NCI-H226 (cell line): ENCODE measurements at regions not wholly inside any gene's neighbourhood (a gene's known extent, or its start where the extent isn't known, plus 50 kb on each side); places are given as distances from the start of the nearest gene placed in this dataset.
"Not testable (repeated sequence)": the region's sequence is repeated elsewhere in the genome, so short reads cannot be mapped to it uniquely, and the experiment has no call there.

Experiments used
- DNase-seq: peaks from one replicate; pipeline ENCODE4 v3.0.0-alpha.2; 2015

- DNase-seq = no peak
Measured at GRCh38 chr20:48461091-48461734, 366.6 kb downstream of the PREX1 start.

- DNase-seq = no peak
Measured at GRCh38 chr20:48460681-48461080, 367.1 kb downstream of the PREX1 start.

GRCh38 chr20:48459722-48460395, 367.9 kb downstream of the PREX1 start:
- DNase-seq = no peak

GRCh38 chr20:48458601-48459385, 369.0 kb downstream of the PREX1 start:
- DNase-seq = no peak

GRCh38 chr20:48458003-48458377, 369.8 kb downstream of the PREX1 start:
- no peak for DNase-seq

GRCh38 chr20:48457193-48458002, 370.4 kb downstream of the PREX1 start:
- DNase-seq = no peak

- DNase-seq = no peak
Measured at GRCh38 chr20:48456366-48457192, 371.2 kb downstream of the PREX1 start.

GRCh38 chr20:48455651-48456365, 372.0 kb downstream of the PREX1 start:
- DNase-seq = no peak

- DNase-seq = no peak
Measured at GRCh38 chr20:48454671-48455490, 372.9 kb downstream of the PREX1 start.

- DNase-seq = no peak
Measured at GRCh38 chr20:48453477-48454093, 374.2 kb downstream of the PREX1 start.

- no peak for DNase-seq
Measured at GRCh38 chr20:48451401-48451800, 376.4 kb downstream of the PREX1 start.

GRCh38 chr20:48448666-48449600, 378.9 kb downstream of the PREX1 start:
- no peak for DNase-seq

GRCh38 chr20:48447456-48447855, 380.3 kb downstream of the PREX1 start:
- DNase-seq = no peak

- DNase-seq = no peak
Measured at GRCh38 chr20:48445827-48446226, 382.0 kb downstream of the PREX1 start.

- no peak for DNase-seq
Measured at GRCh38 chr20:48444249-48444648, 383.6 kb downstream of the PREX1 start.

- no peak for DNase-seq
Measured at GRCh38 chr20:48440916-48441315, 386.9 kb downstream of the PREX1 start.

- not testable (repeated sequence) for DNase-seq
Measured at GRCh38 chr20:48440261-48440660, 387.5 kb downstream of the PREX1 start.

- no peak for DNase-seq
Measured at GRCh38 chr20:48437146-48437545, 390.7 kb downstream of the PREX1 start.

GRCh38 chr20:48436609-48437008, 391.2 kb downstream of the PREX1 start:
- not testable (repeated sequence) for DNase-seq
